ENCODE measurements at regions not wholly inside any gene's neighbourhood (a gene's known extent, or its start where the extent isn't known, plus 50 kb on each side); places are given as distances from the start of the nearest gene placed in this dataset.
A peak's percentile ranks its signal among the peaks of the same experiment; 100 is the strongest.

DNA sequence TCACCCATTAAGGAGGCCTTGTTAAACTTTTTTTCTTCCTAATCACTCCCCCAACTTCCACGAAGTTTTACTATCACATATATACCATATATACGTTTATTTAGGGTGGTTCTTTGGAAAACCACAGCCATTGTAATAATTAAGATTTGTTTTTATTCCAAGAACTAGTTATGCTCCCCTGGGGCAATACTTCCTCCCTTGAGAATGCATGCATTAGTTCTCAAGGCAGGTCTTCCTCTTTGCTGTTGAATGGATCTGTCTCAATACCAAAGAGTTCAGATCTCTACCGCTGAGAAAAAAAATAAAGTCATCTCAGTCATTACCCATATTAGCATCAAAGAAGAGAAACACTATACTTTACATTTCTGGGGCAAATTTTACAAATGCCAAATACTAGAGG is 567.7 kb upstream of the RGS18 start:
- no peak for DNase-seq (ENCODE audit: low read depth)
- TF ChIP-seq, protein P1, sequence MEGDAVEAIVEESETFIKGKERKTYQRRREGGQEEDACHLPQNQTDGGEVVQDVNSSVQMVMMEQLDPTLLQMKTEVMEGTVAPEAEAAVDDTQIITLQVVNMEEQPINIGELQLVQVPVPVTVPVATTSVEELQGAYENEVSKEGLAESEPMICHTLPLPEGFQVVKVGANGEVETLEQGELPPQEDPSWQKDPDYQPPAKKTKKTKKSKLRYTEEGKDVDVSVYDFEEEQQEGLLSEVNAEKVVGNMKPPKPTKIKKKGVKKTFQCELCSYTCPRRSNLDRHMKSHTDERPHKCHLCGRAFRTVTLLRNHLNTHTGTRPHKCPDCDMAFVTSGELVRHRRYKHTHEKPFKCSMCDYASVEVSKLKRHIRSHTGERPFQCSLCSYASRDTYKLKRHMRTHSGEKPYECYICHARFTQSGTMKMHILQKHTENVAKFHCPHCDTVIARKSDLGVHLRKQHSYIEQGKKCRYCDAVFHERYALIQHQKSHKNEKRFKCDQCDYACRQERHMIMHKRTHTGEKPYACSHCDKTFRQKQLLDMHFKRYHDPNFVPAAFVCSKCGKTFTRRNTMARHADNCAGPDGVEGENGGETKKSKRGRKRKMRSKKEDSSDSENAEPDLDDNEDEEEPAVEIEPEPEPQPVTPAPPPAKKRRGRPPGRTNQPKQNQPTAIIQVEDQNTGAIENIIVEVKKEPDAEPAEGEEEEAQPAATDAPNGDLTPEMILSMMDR (conservative IDR thresholded peaks at IDR 0.05; ENCODE audit: low read depth, low read length) = no peak
- no peak overlapping the region for H3K4me3 ChIP-seq (ENCODE audit: low read length)

GRCh38 chr1:191592039-191592438 is 566.2 kb upstream of the RGS18 start:
- no peak overlapping the region for H3K4me3 ChIP-seq (ENCODE audit: low read length)
- TF ChIP-seq, protein P1 (conservative IDR thresholded peaks at IDR 0.05; ENCODE audit: low read depth, low read length) = no peak
- DNase-seq (ENCODE audit: low read depth) = no peak

GRCh38 chr1:191592907-191593306 is 565.4 kb upstream of the RGS18 start:
- peak; percentile 8 for DNase-seq (ENCODE audit: low read depth)
- TF ChIP-seq, protein P1 (conservative IDR thresholded peaks at IDR 0.05; ENCODE audit: low read depth, low read length) = no peak
- H3K4me3 ChIP-seq (ENCODE audit: low read length) = no peak overlapping the region

GRCh38 chr1:191595170-191595569 is 563.1 kb upstream of the RGS18 start:
- DNase-seq (ENCODE audit: low read depth) = no peak
- H3K4me3 ChIP-seq (ENCODE audit: low read length) = no peak overlapping the region
- TF ChIP-seq, protein P1 (conservative IDR thresholded peaks at IDR 0.05; ENCODE audit: low read depth, low read length) = no peak

GRCh38 chr1:191608367-191608766 is 549.9 kb upstream of the RGS18 start:
- TF ChIP-seq, protein P1 (conservative IDR thresholded peaks at IDR 0.05; ENCODE audit: low read depth, low read length) = no peak
- no peak for DNase-seq (ENCODE audit: low read depth)
- no peak overlapping the region for H3K4me3 ChIP-seq (ENCODE audit: low read length)

DNA sequence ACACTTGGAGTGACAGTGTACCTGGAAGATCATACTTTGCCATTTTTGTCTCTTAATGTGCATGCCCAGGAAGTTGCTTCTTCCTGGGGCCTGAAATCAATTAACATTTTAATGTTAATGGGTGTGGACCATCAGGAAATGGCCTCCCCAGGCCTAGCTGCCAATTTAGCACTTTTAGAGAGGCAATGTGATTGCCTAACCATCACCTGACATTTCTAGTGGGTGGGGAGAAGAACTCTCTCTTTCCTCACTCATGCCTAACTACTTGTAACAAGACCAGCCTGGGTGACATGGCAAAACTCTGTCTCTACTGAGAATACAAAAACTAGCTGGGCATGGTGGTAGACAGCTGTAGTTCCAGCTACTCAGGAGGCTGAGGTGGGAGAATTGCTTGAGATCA is 549.0 kb upstream of the RGS18 start:
- no peak overlapping the region for H3K4me3 ChIP-seq (ENCODE audit: low read length)
- TF ChIP-seq, protein P1 (conservative IDR thresholded peaks at IDR 0.05; ENCODE audit: low read depth, low read length) = no peak
- DNase-seq (ENCODE audit: low read depth) = no peak

- no peak overlapping the region for H3K4me3 ChIP-seq (ENCODE audit: low read length)
- DNase-seq (ENCODE audit: low read depth) = peak; percentile 12
- TF ChIP-seq, protein P1 (conservative IDR thresholded peaks at IDR 0.05; ENCODE audit: low read depth, low read length) = no peak
These were observed 543.0 kb upstream of the RGS18 start for GRCh38 chr1:191615101-191615821.
